ENCODE measurements at regions not wholly inside any gene's neighbourhood (a gene's known extent, or its start where the extent isn't known, plus 50 kb on each side); places are given as distances from the start of the nearest gene placed in this dataset.

GRCh38 chr1:17914987-17915386, 159.9 kb downstream of the ACTL8 start:
- H3K4me1 Mint-ChIP-seq = peaks cover 16 to 26% of the 10 kb centered on the region in 2 experiments
- no peak overlapping the region for H4K5ac ChIP-seq (ENCODE audit: insufficient read length, low read depth, low read length)
- no peak overlapping the region for H3K4me3 Mint-ChIP-seq
- no peaks in the 10 kb centered on the region for H4K20me1 ChIP-seq (ENCODE audit: control insufficient read depth, insufficient read depth, insufficient read length)
- H2AFZ ChIP-seq (ENCODE audit: low read length) = no peak overlapping the region
- no peak overlapping the region for H2BK15ac ChIP-seq (ENCODE audit: low read depth, low read length)
- peaks cover 30% of the 10 kb centered on the region for H3K27me3 Mint-ChIP-seq (ENCODE audit: low read depth)
- H3K56ac ChIP-seq (ENCODE audit: insufficient read length, low read depth, low read length) = no peak overlapping the region
- H3K23ac ChIP-seq (ENCODE audit: insufficient read length, low read depth, low read length) = no peak overlapping the region
- no peak overlapping the region for H3K27ac ChIP-seq (ENCODE audit: insufficient read length, low read depth, low read length)
- no peak overlapping the region for H3K27ac Mint-ChIP-seq
- no peak overlapping the region for H3K4me2 ChIP-seq (ENCODE audit: insufficient read depth, insufficient read length, low read length)
- no peak overlapping the region for H2AK5ac ChIP-seq (ENCODE audit: insufficient read length, low read length)
- no peaks in the 10 kb centered on the region for H3K9me3 ChIP-seq (ENCODE audit: control insufficient read depth, low read depth, low read length)
- no peak overlapping the region for H4K91ac ChIP-seq (ENCODE audit: insufficient read length, low read depth, low read length)
- no peaks in the 10 kb centered on the region; the same call in 1 of the 2 replicates for H3K4me1 ChIP-seq (ENCODE audit: insufficient read depth, low read length)
- H3K79me2 ChIP-seq (ENCODE audit: insufficient read depth, low read length) = no peaks in the 10 kb centered on the region
- no peak overlapping the region for H3T11ph ChIP-seq (ENCODE audit: low read length)
- no peak overlapping the region for H3K9ac ChIP-seq (ENCODE audit: extremely low read depth, insufficient read length, low read length)
- no peak for TF ChIP-seq CTCF (conservative IDR thresholded peaks at IDR 0.05)
- H2BK120ac ChIP-seq (ENCODE audit: low read depth, low read length, poor library complexity, severe bottlenecking) = no peak overlapping the region
- no peaks in the 10 kb centered on the region for H3K79me1 ChIP-seq (ENCODE audit: insufficient read depth, low read depth, low read length, poor library complexity, severe bottlenecking)
- H3K27me3 ChIP-seq (ENCODE audit: insufficient read depth, low read length) = no peaks in the 10 kb centered on the region
- DNase-seq = peak; percentile 26
- no peak overlapping the region for H3K18ac ChIP-seq (ENCODE audit: insufficient read length, low read depth, low read length)
- no peak overlapping the region for H4K8ac ChIP-seq (replicated peaks; ENCODE audit: insufficient read length, low read depth, low read length)
- no peak overlapping the region for H2BK12ac ChIP-seq (ENCODE audit: insufficient read length, low read depth, low read length)
- H2BK20ac ChIP-seq (ENCODE audit: low read depth, low read length, poor library complexity, severe bottlenecking) = no peak overlapping the region
- no CpG with 5 or more reads among the region's 9 CpGs for WGBS (ENCODE audit: extremely low coverage, insufficient read length, low lambda C conversion rate)
- no peaks in the 10 kb centered on the region for H3K36me3 Mint-ChIP-seq (ENCODE audit: insufficient read depth in 1 of 3, low read depth in 3 of 3)
- H3K4ac ChIP-seq (ENCODE audit: low read depth, low read length) = no peak overlapping the region
- no peaks in the 10 kb centered on the region for H3K23me2 ChIP-seq (ENCODE audit: insufficient read length, low read depth, low read length, poor library complexity, severe bottlenecking)
- no peak overlapping the region for H3K14ac ChIP-seq (ENCODE audit: insufficient read depth, low read length)
- no peaks in the 10 kb centered on the region for H3K9me3 Mint-ChIP-seq
- no peak overlapping the region for H2BK5ac ChIP-seq (ENCODE audit: insufficient read length, low read length)

Measured in H9 (cell line).